ENCODE measurements at regions not wholly inside any gene's neighbourhood (a gene's known extent, or its start where the extent isn't known, plus 50 kb on each side); places are given as distances from the start of the nearest gene placed in this dataset.

DNA sequence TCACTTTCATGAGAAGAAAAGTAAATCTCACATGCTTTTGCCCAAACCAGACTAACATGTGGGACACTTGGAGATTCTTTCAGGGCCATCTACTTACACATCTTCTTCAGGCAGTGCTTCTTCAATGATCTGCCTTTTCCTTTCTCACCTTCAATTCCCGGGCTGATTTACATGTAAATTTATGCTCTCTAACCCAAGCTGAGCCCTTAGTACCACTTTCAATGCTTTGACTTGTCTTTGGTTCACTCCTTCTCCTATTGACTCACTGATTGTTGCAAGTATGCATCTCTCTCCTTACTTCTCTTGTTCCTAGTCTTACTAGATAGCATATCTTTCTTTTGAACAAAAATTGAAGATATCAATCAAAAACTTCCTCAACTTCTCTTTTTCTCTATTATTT, 154.2 kb upstream of the DEPDC1 start:
- Histone ChIP-seq H3K36me3 (no peaks in the 10 kb centered on the region), H3K4me1 (no peaks in the 10 kb centered on the region), H3K27me3 (no peaks in the 10 kb centered on the region), H3K4me3 (no peak overlapping the region), H3K27ac (no peak overlapping the region), H3K9me3 (peaks cover 0 to 5% (median 0%) of the 10 kb centered on the region in 12 donors)
- TF ChIP-seq CTCF (IDR thresholded peaks at IDR 0.05) (no peak), POLR2A (IDR thresholded peaks at IDR 0.05) (no peak)
- 44 to 56% (median 46%) methylated on average over 1 of the region's 1 CpG for whole genome bisulfite sequencing, 4 donors
- intact Hi-C loops (cut with DNase I) = no loop called here
- no peak for ATAC-seq
- no peak for DNase-seq

- ATAC-seq (no peak), DNase-seq (no peak)
- Histone ChIP-seq H3K27ac (no peak overlapping the region), H3K4me3 (no peak overlapping the region), H3K9me3 (peaks cover 0 to 5% (median 0%) of the 10 kb centered on the region in 12 donors), H3K4me1 (no peaks in the 10 kb centered on the region), H3K36me3 (no peaks in the 10 kb centered on the region), H3K27me3 (no peaks in the 10 kb centered on the region)
- intact Hi-C loops (cut with DNase I) = no loop called here
- TF ChIP-seq CTCF (IDR thresholded peaks at IDR 0.05) (no peak), POLR2A (IDR thresholded peaks at IDR 0.05) (no peak)
- WGBS, 4 donors = 91 to 92% (median 91%) methylated on average over 2 of the region's 2 CpGs
These were observed 157.0 kb upstream of the DEPDC1 start for GRCh38 chr1:68653882-68654281.

- ATAC-seq (no peak), DNase-seq (no peak)
- Histone ChIP-seq H3K4me3 (no peak overlapping the region), H3K27me3 (no peaks in the 10 kb centered on the region), H3K27ac (no peak overlapping the region), H3K9me3 (no peaks in the 10 kb centered on the region), H3K4me1 (no peaks in the 10 kb centered on the region), H3K36me3 (no peaks in the 10 kb centered on the region)
- TF ChIP-seq CTCF (IDR thresholded peaks at IDR 0.05) = no peak
- TF ChIP-seq POLR2A (IDR thresholded peaks at IDR 0.05) = no peak
- 69 to 78% (median 75%) methylated on average over 4 of the region's 4 CpGs for WGBS, 4 donors
- intact Hi-C loops (cut with DNase I) = no loop called here
These were observed 176.9 kb upstream of the DEPDC1 start for GRCh38 chr1:68673771-68674170.

GRCh38 chr1:68675336-68675735, 178.5 kb upstream of the DEPDC1 start:
- no peaks in the 10 kb centered on the region for H3K27me3 ChIP-seq
- ATAC-seq = no peak
- no peak for TF ChIP-seq POLR2A (IDR thresholded peaks at IDR 0.05)
- no peak for TF ChIP-seq CTCF (IDR thresholded peaks at IDR 0.05)
- H3K27ac ChIP-seq = no peak overlapping the region
- no peaks in the 10 kb centered on the region for H3K36me3 ChIP-seq
- no peak overlapping the region for H3K4me3 ChIP-seq
- H3K4me1 ChIP-seq = no peaks in the 10 kb centered on the region
- DNase-seq = no peak
- intact Hi-C loops (cut with DNase I) = no loop called here
- no peaks in the 10 kb centered on the region for H3K9me3 ChIP-seq
